Bone marrow (tissue), 2 donors: ENCODE measurements at regions not wholly inside any gene's neighbourhood (a gene's known extent, or its start where the extent isn't known, plus 50 kb on each side); places are given as distances from the start of the nearest gene placed in this dataset.

Experiments
- DNase-seq, 2 donors: peaks; one replicate each; lab custom pipeline; 2025; lab: John Stamatoyannopoulos, UW

DNA sequence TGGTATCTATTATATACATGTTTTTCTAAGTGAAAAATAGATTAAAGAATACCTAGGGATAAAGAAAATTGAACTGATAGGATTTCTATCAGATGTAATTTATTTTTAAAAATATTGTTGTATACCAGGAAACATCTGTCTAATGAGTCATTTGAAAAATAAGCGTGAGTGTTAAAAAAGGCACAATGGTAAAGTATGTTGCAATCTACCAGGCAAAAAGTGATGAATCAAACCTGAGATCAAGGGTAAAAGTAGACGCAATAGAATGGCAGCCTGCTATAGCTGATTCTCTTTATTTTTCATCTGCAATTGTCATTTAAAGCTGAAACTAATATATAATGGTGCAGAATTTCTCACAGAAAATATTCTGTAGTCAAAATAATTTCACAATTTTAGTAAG lies 1119.6 kb downstream of the PCDH18 start:
- no peak for DNase-seq

DNA sequence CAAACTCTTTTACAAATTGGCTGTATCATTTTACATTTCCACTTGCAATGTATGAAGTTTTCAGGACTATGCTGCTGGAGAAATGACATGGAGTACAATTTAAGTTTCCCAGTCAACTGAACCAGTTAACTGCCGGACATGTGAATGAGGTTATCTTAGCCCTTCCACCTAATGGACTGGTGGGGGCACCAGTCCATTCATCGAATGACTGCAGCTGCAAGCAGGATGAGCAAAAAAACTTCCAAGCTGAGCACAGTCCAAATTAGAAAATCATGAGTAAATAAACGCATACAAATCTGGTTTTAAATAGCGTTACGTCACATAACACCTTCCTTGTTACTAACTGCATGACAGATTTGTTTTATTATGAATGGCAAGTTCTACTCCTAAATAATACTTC lies 1131.5 kb downstream of the PCDH18 start:
- no peak for DNase-seq

DNA sequence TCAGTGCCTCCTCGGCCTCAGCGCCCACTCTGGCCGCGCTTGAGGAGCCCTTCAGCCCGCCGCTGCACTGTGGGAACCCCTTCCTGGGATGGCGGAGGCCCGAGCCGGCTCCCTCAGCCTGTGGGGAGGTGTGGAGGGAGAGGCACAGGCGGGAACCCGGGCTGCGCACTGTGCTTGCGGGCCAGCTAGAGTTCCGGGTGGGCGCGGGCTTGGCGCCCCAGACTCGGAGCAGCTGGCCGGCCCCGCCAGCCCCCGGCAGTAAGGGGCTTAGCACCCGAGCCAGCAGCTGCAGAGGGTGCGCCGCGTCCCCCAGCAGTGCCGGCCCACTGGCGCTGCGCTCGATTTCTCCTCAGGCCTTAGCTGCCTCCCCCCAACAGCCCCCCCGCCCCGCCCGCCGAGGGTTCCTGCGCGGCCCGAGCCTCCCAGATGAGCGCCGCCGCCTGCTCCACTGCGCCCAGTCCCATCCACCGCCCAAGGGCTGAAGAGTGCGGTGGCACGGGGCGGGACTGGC lies 1137.0 kb downstream of the PCDH18 start:
- DNase-seq: no peak

DNA sequence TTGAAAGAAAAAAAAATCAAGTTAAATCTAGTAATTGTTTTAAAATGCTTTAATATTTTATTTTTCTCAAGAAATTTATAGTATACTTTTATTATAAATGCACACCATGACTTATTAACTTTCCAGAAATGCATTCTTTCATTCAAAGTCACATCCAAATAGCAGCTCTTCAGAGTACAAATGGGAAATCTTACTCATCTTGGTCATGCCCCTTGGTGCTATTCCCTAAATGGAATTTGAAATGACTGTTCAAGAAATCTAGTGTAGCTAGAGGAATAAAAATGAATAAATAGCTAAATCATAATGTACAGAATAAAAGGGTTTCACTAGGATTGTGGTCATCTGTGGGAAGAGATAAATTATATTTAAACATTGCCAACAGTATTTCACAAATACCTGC lies 1139.7 kb downstream of the PCDH18 start:
- no peak for DNase-seq

DNA sequence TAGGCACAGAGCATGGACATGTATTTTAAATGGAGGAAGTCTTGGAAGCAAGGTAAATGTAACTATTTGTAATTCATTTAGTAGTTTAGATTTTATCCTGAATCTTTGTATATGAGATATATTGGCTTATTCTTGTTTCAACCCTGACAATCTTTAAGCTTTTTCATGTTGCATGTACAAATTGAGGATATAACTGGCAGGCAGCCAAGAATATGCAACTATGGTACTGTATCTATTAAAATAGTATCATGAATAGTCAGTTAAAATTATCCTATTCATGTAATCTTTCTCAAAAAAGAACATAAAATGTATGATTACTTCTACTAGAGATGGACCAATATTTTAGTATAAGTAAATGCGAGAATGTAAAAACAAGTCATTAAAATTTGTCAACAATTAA lies 1141.5 kb downstream of the PCDH18 start:
- DNase-seq: no peak

DNA sequence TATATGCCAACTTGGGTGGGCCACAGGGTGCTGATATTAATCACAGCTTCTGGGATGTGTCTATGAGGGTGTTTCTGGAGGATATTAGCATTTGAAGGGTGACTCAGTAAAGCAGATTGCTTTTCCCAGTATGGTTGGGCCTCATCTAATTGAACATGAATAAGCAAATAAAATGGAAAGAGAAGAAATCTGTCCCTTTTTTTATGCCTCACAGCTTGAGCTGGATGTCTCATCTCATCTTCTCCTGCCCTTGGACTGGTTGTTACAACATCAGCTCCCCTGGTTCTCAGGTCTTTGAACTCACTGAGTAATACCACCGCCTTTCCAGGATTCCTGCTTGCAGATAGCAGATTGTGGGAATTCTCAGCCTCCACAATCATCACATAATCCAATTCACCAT lies 1149.2 kb downstream of the PCDH18 start:
- DNase-seq: no peak

DNA sequence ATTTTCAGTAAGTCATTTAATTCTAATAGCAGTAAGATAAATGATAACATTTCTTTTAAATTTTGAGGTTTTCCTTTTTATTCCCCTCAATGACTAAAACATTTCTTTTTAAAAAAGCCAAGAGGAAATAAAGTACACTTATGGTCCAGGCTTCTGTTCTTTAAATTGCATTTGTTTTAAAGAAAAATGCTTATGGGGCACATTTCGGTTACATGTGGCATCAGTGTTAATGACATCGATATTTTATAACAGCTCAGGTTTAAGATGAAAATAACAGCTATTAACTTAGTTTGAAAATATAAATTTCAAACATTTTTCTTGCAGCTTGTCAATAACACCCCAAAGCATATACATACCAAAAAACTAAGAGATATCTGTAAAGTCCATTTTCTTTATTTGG lies 1161.1 kb downstream of the PCDH18 start:
- DNase-seq: no peak

DNA sequence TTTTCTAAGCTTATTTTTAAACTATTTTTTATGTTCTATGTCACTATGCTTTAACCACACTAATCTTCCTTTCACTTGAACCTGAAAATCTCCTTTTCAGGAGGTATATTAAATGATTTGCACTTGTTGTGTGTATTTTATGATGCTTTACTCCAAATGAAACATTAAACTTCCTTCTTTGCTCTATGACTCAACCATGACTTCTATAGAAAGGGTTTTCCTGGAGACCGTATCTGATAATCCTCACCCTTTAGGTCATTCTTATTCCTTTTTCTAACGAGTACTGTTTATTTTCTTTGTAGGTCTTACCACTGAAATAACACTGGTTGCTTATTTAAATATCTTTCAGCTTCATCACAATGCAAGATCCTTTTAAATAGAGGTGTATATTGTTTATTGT lies 1163.2 kb downstream of the PCDH18 start:
- DNase-seq: no peak

DNA sequence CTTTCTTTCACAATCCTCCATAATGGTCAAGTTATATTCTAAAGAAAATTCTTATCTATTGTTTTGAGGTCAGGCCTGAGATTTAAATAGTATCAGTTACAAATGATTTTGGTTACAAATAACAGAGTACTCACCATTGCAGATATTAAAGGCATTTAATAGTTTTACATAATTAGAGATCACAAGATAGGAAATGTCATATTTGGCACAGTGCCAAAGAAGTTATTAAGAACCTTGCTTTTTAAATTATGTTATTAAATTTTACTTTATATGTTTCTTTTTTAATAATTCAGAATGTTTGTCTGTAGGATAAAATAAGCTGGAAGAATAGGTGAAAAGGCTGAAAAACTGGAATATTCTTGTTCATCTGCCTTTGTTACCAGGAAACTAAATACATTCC lies 1174.7 kb downstream of the PCDH18 start:
- DNase-seq: no peak

DNA sequence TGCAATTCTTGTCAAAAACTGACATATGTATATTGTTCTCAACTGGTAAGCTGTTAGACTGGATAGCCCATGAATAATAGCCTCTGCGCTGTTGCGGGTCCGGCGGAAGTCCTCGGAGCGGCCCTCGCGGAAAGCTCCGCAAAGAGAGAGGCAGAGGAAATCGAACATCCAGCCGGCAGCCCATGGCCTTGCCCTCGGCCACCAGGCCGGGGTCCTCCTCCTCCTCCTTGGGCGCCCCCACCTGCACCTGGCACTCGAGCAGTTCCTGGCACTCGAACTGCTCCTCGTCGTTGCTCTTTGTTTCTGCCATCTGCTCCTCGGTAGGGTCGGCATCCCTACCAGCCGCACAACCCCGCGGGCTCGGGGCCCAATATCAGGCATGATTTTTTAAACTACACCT lies 1176.3 kb downstream of the PCDH18 start:
- no peak for DNase-seq

DNA sequence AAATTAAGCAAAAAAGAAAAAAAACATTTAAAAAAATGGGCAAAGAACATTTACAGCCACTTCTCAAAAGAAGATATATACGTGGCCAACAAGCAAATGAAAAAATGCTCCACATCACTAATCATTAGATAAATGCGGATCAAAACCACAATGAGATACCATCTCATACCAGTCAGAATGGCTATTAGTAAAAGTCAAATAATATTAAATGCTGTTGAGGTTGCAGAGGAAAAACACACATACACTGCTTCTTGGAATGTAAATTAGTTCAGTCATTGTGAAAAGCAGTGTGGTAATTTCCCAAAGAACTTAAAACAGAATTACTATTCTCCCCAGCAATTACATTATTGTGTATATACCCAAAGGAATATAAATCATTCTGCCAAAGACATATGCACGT lies 1189.0 kb downstream of the PCDH18 start:
- DNase-seq: no peak

DNA sequence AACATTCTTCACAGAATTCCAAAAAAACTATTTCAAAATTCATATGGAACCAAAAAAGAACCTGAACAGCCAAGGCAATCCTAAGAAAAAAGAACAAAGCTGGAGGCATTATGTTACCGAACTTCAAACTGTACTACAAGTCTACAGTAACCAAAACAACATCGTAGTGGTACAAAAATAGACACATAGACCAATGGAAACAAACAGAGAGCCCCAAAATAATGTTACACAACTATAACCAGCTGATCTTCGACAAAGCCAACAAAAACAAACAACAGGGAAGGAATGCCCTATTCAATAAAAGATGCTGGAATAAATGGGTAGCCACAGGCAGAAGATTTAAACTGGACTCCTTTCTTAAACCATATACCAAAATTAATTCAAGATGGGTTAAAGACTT lies 1189.6 kb downstream of the PCDH18 start:
- no peak for DNase-seq

DNA sequence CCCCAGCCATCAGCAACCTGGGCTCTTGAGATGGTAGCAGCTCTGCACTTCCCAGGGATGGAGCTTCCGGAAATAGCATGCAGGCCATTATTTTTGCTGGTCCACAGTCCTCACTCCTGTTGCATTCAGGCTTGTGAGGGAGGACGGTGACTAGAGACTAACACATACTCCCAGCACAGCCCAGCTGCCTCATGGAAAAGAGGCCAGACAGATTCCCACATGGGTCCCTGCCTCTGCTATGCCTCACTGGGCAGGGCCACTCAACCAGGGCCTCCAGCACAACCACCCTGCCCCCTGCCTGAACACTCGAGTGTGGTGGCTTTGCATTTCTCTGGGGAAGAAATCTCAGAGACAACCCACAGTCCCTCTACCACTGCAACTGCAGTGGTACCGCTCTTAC lies 1195.1 kb downstream of the PCDH18 start:
- DNase-seq: no peak

DNA sequence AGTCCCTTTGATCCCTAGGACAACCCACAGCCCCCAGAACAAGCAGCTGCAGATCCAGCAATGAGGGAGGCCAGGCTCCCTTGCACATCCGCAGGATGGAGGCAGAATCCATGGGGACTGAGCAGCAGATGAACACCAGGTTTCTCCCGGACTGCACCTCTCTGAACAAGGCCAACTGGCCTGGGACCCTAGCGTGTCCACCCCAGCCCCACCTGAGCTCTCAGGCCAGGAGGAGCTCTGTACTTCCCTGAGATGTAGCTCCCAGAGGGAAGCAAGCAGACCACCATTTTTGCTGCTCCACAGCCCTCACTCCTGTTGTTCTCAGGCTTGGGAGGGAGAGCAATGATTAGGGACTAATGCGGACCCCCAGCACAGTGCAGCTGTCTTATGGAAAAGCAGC lies 1195.8 kb downstream of the PCDH18 start:
- no peak for DNase-seq

DNA sequence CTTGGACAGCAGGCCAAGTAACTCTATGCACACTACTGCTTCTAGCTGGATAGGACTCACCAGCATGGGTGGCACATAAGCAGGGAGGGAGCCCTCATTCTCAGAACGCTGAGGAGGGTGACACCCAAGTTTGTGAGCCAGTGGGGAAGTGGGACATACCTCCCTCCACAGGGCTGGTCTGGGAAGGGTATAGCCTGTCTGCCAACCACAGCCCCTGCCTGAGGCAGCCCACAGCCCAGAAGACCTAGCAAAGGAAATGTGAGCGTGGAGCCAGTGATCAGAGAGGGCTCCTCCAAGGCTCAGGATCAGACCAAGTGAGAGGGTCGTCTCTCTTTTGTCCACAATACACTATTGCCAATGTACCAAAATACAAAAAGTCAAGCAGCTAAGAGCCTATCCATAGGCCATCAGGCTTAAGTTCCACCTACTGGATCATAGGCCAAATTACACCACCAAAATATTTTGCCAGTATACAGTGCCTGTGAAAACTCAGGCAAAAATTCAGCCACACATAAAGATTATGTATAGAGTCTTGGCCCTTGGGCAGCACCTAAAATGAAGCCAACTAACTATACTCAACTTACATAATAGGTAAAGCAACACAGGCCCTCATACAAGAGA lies 1203.1 kb downstream of the PCDH18 start:
- DNase-seq: no peak

DNA sequence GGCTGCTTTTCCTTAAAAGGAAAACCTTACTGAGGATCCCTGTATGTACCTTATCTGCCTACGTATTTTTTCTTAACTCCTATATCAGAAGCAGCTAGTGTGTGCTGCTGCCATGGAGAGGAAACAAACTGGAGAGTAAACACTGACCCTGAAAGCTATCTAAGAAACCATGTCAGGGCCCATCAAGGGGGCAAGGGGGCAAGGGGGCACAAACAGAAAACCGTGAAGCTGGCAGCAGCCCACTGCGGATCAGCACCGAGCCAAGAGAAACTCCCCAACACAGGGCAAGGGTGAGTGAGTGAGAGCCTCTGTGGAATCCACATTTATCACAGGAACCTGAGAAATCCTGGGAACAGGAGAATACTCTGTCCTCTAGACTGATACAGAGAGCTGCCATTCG lies 1204.2 kb downstream of the PCDH18 start:
- DNase-seq: no peak

DNA sequence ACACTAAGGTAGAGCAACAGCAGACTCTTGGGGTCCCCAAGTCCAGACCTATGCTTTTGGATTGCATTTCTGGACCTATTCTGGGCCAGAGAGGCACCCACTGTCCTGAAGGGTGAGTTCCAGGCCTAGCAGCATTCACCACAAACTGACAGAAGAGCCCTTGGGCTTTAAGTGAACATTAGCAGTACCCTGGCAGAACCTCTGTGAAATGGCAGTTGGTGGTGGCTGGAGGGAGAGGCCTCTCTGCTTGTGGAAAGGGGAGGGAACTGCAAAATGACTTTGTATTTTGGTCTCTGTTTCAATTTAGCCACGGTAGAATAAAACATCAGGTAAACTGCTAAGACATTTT lies 1211.9 kb downstream of the PCDH18 start:
- no peak for DNase-seq

DNA sequence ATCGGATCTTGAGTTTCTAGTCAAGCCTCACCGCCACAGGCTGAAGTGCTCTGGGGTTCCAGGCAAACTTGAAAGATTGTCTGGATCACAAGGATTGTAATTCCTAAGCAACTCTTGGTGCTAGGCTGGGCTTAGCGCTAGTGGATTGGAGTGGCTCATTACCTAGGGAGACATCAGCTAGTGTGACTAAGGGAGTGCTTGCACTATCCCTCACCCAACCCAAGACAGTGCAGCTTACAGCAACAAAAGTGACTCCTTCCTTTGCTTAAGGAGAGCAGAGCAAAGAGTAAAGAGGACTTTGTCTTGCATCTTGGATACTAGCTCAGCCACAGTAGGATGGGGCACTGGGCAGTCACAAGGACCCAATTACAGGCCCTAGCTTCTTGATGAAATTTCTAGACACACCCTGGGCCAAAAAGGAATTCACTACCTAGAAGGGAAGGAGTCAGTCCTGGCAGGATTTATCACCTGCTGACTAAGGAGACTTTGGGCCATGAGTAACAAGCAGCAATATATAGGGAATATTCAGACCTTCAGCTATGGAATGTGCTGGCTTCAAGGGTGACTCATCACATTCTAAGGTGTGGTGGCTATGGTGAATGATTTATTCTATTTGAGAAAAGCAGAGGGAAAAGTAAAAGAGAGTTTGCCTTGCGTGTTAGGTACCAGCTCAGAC lies 1212.4 kb downstream of the PCDH18 start:
- no peak for DNase-seq

DNA sequence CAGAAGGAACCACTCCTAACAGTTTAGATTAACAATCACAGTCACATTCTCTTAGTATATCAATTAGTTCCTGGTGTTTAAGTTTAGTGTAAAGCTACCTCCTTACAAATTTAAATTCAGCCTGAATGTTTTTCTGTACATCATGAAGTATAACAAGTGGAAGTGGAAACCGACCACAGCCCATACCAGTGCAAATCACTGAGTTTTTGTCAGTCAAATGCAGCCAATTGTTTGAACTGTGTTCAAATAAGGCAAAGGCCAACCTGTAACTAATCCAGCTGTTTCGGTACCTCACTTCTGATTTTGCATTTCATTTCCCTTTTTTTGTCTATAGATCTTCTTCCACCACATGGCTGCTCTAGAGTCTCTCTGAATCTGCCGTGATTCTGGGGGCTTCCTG lies 1215.3 kb downstream of the PCDH18 start:
- no peak for DNase-seq

DNA sequence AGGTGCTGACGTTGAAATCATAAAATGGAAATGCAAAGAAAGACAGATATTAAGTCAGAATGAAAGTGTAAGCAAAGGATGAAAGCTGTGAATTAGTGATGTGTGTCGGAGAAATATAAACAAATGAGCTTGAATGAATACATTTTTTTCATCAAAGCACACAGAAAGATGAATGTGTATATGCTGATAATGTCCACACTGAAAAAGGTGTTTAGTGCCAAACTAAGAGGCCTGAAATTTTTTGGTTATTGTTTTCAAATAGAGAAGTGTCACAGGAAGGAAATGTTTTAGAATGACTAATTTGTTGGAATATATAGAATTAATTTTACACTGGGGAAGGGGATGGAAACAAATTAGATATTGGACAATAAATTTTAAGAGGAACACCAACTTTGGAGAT lies 1217.6 kb downstream of the PCDH18 start:
- DNase-seq: no peak

DNA sequence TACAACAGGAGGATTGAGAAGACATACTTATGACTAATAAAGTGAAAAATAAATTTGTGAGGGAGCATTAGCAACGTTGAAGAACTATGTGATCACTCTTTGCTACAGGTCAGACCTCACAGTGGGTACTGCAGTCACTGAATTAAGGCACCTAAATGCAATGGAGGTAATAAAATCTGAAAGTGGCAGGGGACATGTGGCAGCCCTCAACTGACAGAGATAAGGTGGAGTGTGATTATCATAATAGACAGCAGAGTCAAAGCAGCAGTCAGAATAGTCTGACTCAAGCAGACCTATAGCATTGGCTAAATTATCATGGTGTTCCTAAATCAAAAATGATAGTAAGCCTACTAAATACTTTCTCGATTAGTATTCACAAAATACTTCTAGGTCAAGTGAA lies 1220.5 kb downstream of the PCDH18 start:
- DNase-seq: no peak

DNA sequence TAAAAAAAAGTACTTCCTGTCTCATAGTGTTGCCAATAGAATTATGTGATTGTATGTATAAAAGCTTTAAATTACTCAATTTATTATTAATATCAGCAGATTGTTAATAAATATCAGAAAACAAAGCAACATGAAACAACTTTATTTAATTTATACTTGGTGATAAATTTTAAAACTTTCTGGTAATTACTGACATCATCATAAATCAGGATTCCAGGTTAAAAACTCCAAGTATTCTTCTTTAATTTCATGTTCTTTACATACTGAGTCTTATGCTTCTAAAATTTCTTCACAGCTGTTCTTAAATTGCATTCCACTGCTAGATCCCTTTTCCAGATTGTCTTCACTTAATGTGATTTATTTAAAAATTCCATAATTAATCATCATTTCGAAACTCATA lies 1224.5 kb downstream of the PCDH18 start:
- no peak for DNase-seq

DNA sequence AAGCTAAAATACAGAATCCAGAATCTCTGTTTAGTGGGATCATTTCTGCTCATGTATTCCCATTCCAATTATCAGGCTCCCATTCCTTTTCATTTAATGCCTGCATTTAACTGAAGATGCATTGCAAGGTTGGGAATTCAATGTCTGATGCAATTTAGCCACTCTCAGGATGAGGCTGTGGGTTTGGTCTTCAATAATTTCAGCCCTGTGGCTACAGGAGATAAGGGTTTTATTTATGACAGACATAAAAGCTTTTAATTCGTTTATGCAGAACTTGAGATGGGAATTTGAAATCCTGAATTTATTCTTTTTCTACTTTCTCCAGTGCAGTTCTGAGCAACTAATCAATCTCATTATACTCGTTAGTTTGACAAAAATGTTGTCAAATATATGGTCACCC lies 1225.9 kb downstream of the PCDH18 start:
- no peak for DNase-seq

DNA sequence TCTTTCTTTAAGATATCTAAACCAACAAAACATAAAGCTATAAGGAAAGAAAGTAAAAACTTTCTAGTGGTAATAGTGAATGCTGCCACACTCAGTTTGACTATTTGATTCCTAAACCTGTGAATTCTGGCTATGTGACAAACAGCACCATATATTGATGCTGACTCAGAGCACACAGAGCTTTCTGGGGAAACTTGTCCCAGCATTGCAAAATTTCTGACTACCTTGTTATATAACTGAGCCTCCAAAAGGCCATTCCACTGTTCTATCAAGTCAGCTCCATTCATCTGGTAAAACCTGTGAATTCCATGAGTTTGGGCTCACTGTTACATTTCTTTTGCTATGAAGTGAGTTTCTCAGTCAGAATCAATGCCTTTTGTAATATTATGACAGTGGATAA lies 1229.7 kb downstream of the PCDH18 start:
- DNase-seq: no peak
